Stomach (tissue), 4 donors: ENCODE measurements at regions not wholly inside any gene's neighbourhood (a gene's known extent, or its start where the extent isn't known, plus 50 kb on each side); places are given as distances from the start of the nearest gene placed in this dataset.

ENCODE experiments used
- CTCF ChIP-seq, 7 experiments: fragments of 450-650 bp in 4 of 7; fragments of 200-600 bp in 3 of 7; sonication (generic) in 3 of 7; IDR thresholded peaks; one replicate each; pipeline ENCODE4 v1.5.1; 2016 to 2019; ENCODE audit warnings: antibody characterized with exemption in 7 of 7, control low read depth in 2 of 7, mild to moderate bottlenecking in 1 of 7
- POLR2A ChIP-seq, 4 donors: fragments of 450-650 bp; IDR thresholded peaks; one replicate each; pipeline ENCODE4 v1.6.1; 2016; ENCODE audit warnings: antibody characterized with exemption in 4 of 4, control low read depth in 2 of 4, mild to moderate bottlenecking in 1 of 4, moderate library complexity in 1 of 4
- POLR2AphosphoS5 ChIP-seq, 3 donors: sonication (generic); formaldehyde crosslinking; IDR thresholded peaks; one replicate each; pipeline ENCODE4 v1.6.1; 2016; ENCODE audit warnings: antibody characterized with exemption in 3 of 3

GRCh38 chr1:25145775-25146393, 86.4 kb downstream of the SYF2 start:
- TF ChIP-seq POLR2AphosphoS5 (IDR thresholded peaks at IDR 0.05) (no peak), CTCF (IDR thresholded peaks at IDR 0.05) (no peak), POLR2A (IDR thresholded peaks at IDR 0.05) (no peak)
